ENCODE measurements at regions not wholly inside any gene's neighbourhood (a gene's known extent, or its start where the extent isn't known, plus 50 kb on each side); places are given as distances from the start of the nearest gene placed in this dataset.

DNA sequence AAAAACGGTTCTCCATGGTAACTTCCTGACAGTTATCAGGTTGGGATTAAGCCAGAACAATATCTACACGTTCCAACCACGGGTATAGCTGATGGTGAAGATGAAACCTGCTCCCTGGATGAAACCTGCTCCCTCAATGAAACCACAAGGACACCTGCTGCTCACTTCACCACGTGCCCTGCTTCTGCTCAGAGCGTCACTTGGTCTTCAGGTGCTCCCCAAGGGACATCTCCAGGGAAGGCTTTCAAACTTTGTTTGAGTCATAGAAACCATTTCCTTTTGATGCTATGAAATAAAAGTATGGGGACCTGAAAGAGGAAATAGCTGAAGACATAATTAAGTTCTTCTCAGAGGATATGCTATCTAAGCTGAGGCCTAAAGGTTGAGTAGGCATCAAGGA is 242.4 kb downstream of the MED10 start:
- no peaks in the 10 kb centered on the region for H3K9me3 ChIP-seq
- H3K27ac ChIP-seq = no peak overlapping the region
- DNase-seq (no peak), ATAC-seq (no peak), FAIRE-seq (no peak)
- H3K36me3 ChIP-seq = no peaks in the 10 kb centered on the region
- no peaks in the 10 kb centered on the region for H3K4me1 ChIP-seq
- intact Hi-C loops (cut with DNase I) = no loop called here
- TF ChIP-seq, protein P1, sequence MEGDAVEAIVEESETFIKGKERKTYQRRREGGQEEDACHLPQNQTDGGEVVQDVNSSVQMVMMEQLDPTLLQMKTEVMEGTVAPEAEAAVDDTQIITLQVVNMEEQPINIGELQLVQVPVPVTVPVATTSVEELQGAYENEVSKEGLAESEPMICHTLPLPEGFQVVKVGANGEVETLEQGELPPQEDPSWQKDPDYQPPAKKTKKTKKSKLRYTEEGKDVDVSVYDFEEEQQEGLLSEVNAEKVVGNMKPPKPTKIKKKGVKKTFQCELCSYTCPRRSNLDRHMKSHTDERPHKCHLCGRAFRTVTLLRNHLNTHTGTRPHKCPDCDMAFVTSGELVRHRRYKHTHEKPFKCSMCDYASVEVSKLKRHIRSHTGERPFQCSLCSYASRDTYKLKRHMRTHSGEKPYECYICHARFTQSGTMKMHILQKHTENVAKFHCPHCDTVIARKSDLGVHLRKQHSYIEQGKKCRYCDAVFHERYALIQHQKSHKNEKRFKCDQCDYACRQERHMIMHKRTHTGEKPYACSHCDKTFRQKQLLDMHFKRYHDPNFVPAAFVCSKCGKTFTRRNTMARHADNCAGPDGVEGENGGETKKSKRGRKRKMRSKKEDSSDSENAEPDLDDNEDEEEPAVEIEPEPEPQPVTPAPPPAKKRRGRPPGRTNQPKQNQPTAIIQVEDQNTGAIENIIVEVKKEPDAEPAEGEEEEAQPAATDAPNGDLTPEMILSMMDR (IDR thresholded peaks at IDR 0.05) = no peak
- H3K27me3 ChIP-seq = no peaks in the 10 kb centered on the region
- 49 to 54% methylated on average over 5 of the region's 5 CpGs for WGBS, 2 donors
- H3K4me3 ChIP-seq = no peak overlapping the region

DNA sequence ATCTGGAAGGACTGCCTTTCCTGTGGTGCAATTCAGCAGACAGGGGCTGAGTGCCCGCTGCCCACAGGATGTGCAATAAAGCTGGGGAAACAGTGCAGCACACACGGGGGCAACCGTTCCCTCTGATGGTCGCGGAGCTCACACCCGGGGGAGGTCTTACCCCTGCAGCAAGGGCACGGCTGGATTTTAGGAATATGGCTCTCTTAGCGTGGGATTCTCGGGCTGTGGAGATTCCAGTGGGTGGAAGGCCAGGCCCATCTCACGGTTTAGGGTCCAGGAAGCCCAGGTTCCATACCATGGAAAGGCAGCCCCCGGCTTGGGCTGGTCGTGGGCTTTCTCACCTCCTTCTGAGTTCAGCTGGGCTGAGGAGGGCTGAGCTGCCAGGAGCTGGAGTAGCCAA is 244.1 kb downstream of the MED10 start:
- Histone ChIP-seq H3K27me3 (no peaks in the 10 kb centered on the region), H3K27ac (no peak overlapping the region), H3K4me1 (no peaks in the 10 kb centered on the region), H3K9me3 (no peaks in the 10 kb centered on the region), H3K36me3 (no peaks in the 10 kb centered on the region), H3K4me3 (no peak overlapping the region)
- WGBS, 2 donors = 66 to 72% methylated on average over 12 of the region's 12 CpGs
- ATAC-seq (no peak), FAIRE-seq (no peak), DNase-seq (no peak)
- TF ChIP-seq, protein P1 (IDR thresholded peaks at IDR 0.05) = no peak
- intact Hi-C loops (cut with DNase I) = no loop called here

- intact Hi-C loops (cut with DNase I) = no loop called here
- H3K4me3 ChIP-seq = no peak overlapping the region
- DNase-seq (no peak), FAIRE-seq (no peak), ATAC-seq (no peak)
- TF ChIP-seq, protein P1 (IDR thresholded peaks at IDR 0.05) = no peak
- no peaks in the 10 kb centered on the region for H3K9me3 ChIP-seq
- no peaks in the 10 kb centered on the region for H3K36me3 ChIP-seq
- no peaks in the 10 kb centered on the region for H3K4me1 ChIP-seq
- H3K27ac ChIP-seq = no peak overlapping the region
- no peaks in the 10 kb centered on the region for H3K27me3 ChIP-seq
- WGBS, 2 donors = 37 to 63% methylated on average over 2 of the region's 2 CpGs
These were observed 252.6 kb downstream of the MED10 start for GRCh38 chr5:6125781-6126180.

GRCh38 chr5:6118691-6119090 is 259.7 kb downstream of the MED10 start:
- Histone ChIP-seq H3K36me3 (no peaks in the 10 kb centered on the region), H3K9me3 (no peaks in the 10 kb centered on the region), H3K27me3 (no peaks in the 10 kb centered on the region), H3K27ac (no peak overlapping the region), H3K4me1 (no peaks in the 10 kb centered on the region), H3K4me3 (no peak overlapping the region)
- WGBS, 2 donors = 63 to 82% methylated on average over 4 of the region's 4 CpGs
- FAIRE-seq (no peak), DNase-seq (no peak), ATAC-seq (no peak)
- TF ChIP-seq, protein P1 (IDR thresholded peaks at IDR 0.05) = no peak
- intact Hi-C loops (cut with DNase I) = no loop called here

DNA sequence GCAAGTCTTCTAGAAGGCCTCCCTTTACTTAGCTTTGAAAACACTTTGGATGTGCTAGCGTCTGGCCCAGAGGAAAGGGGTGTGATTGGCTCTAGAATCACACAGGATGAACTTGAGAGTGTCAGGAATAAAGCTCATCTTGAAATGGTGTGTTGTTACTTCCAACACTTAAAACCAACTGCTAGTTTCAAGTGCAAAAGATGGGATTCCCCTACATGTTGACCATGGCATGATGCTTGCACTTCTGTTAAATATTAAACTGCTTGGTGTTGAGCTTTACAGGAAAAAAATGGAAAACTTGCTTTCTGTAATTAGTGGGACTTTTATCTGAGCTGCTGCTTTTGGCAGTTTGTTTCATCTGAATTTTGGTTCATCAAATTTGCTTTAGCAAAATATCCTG is 261.1 kb downstream of the MED10 start:
- Histone ChIP-seq H3K27me3 (no peaks in the 10 kb centered on the region), H3K9me3 (no peaks in the 10 kb centered on the region), H3K4me1 (no peaks in the 10 kb centered on the region), H3K36me3 (no peaks in the 10 kb centered on the region), H3K27ac (no peak overlapping the region), H3K4me3 (no peak overlapping the region)
- intact Hi-C loops (cut with DNase I) = no loop called here
- peak in 1 of 4 donors; percentile 60 for ATAC-seq
- DNase-seq = no peak
- 37 to 38% methylated on average over 1 of the region's 1 CpG for WGBS, 2 donors
- no peak for FAIRE-seq
- TF ChIP-seq, protein P1 (IDR thresholded peaks at IDR 0.05) = no peak
